HG03103 (cell line): ENCODE measurements at regions not wholly inside any gene's neighbourhood (a gene's known extent, or its start where the extent isn't known, plus 50 kb on each side); places are given as distances from the start of the nearest gene placed in this dataset.

Experiments used
- ATAC-seq: cut with Tn5 transposase; IDR thresholded peaks from one replicate; pipeline ENCODE4 v1.9.1; 2021; ENCODE audit warnings: low read depth; ENCODE audit not compliant: unreplicated experiment

DNA sequence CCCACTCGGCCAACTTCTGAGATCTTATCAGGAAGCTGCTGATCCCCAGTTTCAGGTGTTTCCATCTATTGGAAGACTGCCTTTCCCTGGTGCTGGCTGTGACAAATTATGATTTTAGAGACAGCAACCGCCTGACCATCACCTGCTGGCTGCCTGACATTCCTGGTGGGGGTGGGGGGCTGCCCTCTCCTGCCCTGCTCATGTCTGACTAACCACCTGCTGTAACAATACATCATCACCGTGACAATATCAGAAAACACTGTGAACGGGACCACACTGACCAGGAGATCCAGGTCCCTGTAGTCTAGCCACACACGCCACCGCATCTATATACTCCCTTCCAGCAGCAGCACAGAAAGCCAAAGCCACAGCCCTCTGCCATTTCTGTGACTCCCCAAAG is 537.5 kb downstream of the QKI start:
- no peak for ATAC-seq

DNA sequence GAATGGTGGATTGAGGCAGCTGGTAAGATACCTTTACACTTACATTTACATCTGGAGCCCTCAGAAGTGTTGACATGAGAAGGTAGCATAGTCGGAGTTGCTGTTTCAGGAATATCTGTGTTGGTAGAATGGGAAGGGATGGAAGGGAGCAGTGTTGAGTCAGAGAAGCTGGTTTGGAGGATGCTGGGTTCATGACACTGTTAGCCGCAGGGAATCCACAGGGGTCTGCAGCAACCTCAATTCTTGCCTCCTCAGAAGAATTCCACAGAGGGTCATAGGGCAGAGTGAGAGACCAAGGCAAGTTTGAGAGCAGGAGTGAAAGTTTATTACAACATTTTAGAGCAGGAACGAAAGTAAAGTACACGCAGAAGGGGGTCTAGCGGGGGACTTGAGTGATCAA is 536.8 kb downstream of the QKI start:
- no peak for ATAC-seq

DNA sequence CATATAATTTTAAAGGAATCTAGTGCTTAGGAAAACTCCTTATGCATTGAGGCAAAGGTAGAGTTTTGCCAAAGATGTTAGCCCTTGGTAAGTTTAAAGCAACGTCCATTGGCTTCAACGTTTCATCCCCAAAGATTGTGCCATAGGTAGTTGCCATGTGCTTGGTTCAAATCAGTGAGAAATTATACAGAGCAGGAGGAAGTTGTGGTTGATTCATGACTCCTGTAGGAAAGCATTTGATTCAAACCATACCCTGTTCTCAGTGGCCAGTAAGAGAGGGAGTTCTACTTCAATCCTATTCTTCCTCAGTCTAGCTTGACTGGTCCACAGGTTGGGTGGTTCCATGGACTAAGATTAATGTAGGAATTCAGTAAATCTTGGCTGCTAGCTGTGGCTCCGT is 535.6 kb downstream of the QKI start:
- no peak for ATAC-seq

DNA sequence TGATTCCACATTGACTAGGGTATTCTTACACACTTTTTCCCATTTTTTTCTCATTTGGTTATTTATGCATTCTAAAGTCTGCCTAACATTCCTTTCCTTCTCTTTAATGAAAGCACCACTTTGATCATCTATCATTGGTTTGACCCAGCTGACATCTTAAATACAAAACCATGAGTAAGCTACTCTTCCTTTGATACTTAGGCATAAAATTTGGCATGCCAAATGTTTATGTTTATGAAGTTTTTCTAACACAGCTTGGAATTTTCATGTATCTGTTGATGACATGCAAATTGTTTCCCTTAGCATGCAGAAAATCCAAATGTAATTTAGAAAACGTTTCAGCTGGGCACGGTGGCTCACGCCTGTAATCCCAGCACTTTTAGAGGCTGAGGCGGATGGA is 534.9 kb downstream of the QKI start:
- no peak for ATAC-seq

DNA sequence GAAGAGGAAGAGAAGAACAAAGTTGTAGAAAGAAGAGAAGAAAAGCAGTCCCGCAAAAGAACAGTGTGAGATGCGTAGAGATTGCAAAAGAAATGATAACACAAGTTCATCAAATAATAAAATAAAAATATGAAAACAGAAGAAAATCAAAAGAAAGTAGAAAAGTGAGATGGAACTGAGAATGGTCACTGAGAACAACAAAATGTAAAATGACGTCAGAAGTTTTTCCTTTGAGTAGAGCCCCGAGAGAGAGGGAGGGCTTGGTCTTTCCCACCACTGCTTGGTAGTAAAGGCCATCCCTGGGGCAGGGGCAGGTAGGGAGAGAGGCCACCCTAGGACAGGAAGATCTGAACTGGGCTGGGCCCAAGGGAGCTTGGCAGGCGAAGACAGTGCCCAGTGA is 533.7 kb downstream of the QKI start:
- no peak for ATAC-seq

DNA sequence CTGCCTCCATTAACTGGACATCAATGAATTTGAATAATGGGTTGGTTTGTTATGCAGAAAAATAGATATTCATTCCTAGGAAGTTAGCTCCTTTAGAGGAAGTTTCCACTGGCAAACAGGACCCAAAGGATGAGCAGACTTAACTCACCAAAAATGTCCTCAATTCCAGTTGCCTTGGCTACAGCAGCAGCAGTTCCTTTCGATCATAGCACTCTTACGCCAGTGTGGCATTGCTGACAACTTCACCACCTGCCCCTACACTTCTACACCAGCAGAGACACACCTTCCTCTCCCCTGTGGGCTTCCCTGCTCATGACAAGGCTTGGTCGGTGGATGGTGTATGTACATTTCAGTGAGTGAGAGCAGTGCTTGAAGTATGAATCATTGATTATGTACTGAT is 532.8 kb downstream of the QKI start:
- no peak for ATAC-seq

DNA sequence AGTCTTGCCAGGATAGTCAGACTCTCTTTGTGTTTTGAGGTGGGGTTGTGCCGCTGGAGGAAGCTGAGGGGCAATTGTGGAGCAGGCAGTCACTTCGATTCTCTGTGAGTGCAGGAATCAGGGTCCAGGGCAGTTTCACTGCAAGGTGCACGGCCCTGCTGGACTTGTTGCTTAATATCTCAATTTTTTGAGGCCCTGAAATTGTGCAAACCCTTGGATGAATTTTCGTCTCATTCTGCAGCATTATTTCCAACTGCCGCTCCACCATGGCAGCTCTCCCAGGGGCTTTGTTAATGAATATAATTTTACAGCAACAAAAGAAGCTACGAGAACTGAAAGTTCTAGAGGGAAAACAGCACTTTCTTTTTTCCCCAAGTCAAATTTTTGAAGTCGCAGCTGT is 531.9 kb downstream of the QKI start:
- no peak for ATAC-seq

DNA sequence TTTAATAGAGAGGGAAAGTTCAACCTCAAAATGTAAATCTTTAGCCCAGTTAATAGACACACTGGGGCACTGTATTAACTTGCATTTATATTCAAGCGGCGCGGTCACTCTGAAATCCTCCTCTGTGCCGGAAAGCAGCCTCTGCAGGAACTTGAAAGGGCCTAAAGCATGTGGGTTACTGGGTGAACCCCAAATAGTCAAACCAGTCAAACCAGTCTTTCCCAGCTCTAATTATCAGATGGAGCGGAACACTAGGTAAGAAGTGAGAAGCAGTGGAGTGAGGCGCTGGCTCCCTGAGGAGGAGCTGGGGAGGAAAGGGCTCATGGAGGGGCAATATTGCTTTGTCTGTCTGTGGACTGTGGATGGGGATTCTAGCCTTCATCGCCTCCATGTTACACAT is 531.3 kb downstream of the QKI start:
- no peak for ATAC-seq

DNA sequence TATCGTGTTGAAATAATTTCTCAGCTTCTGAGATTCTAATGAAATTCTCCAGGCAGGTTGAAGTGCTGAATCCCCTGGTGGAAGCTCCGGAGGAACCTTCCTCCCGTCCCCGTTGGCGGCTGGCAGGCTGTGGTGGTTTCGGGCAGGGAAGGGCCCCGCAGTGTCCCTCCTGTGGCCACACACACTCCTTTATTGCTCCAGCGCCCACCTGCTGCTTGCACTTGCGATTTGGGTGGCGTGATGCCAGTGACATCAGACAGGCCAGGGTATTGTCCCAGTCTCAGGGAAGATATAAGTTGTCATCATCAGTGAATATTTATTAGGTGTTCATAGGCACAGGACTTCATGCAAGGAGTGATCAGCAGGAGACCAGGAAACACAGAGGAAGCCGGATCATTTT is 530.4 kb downstream of the QKI start:
- ATAC-seq = no peak

DNA sequence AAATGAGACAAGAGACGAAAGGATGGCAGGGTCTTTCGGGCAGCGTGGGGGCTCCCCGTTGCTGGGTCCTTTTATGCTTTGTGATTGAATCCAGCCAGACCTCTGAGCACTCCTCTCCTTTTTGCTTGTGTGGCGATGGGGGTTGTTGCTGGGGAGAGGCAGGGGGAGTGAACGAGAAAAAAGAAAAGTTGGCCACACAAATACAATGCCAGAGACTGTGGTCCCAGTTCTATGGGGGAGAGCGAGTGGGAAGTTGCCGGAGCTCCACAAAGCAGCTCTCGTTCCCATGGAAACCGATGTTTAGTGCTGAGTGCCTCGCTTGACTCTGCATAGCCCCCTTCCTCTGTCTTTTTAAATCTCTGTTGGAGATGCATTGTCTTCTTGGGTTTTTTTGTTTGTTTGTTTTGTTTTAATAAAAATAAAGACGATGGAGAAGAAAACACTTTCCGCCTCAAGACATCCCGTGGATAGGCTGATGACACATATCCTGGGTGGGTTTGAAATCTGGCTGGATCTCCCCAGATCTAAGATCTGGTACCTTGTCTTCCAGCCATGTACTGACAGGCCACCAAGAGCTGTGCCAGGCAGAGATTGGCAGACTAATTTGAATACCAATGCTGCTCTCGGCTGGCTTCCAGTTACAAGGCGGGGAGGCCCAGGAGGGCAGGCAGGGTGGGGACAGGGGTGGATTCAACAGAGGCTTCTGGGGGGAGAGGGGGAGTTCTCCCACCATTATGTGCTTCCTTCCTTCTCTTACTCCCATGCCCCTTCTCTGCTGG is 529.3 kb downstream of the QKI start:
- ATAC-seq = no peak

DNA sequence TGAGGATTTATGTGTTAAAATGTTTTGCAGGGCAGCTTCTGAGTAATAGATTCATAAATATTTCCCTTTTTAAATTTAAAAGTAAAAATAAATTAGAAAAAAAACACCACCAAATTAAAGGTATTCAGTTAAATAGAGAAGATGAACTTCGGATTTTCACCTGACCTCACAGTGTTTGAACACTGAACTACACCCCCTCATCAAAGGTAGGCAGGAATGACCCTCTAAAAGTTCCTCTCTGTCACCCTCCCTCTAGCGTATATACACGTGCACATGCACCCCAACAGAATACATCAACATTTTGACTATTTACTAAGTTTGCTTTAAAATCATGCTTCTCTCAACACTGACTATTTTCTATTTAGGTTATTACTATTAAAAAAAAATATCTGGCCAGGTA is 528.3 kb downstream of the QKI start:
- ATAC-seq = no peak

DNA sequence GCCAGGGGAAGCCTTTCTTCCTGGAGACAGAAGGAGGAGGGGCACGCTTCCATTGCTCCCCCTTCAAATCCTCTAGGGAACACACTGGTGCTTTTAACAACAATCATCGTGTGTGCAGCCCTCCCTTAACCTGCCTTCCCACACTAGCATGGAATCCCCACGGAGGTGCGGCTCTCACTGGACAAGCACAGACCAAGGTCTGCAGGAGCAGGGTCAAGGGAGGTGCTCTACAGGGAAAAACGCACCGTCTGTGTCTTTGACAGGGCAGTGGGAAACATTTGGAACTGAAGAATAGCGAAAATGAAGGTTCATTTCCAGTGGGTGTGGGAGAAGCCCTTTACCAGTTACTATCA is 527.1 kb downstream of the QKI start:
- ATAC-seq = no peak

DNA sequence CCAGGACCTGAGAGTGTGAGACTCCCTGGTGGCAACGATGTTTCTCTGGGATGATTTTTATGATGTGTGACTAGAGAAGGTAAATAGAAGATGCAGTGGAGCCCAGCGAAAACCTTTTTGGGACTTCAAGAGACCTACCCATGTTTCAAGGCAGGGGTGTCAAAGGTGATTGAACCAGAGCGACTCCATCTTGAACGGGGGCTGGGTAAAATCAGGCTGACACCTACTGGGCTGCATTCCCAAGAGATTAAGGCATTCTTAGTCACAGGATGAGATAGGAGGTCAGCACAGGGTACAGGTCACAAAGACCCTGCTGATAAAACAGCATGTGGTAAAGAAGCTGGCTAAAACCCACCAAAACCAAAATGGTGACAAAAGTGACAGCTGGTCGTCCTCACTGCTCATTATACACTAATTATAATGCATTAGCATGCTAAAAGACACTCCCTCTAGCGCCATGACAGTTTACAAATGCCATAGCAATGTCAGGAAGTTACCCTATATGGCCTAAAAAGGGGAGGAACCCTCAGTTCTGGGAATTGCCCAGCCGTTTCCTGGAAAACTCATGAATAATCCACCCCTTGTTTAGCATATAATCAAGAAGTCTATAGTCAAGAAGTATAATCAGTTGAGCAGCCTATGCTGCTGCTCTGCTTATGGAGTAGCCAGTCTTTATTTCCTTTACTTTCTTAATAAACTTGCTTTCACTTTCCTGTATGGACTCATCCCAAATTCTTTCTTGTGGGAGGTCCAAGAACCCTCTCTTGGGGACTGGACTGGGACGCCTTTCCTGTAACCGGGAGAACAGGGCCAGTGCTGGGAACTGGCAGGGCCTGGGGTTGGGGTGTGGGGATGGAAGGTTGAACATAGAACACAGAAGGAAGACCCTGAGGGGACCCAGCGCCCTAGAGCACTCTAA is 526.4 kb downstream of the QKI start:
- no peak for ATAC-seq

DNA sequence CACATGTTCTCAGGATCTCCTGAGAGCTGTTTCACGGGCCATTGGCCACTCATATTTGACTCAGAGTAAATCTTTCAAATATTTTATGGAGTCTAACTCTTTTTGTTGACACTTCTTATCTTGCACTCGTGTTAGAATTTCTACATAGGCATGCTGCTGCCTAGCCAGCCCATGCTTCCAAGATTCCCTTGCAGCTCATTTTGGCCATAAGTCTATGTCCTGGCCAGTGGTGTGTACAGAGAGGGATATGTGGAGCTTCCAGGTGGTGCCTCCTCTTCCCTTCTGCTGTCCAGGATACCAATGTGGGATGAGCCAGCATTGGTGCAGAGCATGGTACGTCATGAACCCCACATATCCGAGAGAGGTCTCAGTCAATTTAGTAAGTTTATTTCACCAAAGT is 522.6 kb downstream of the QKI start:
- no peak for ATAC-seq

DNA sequence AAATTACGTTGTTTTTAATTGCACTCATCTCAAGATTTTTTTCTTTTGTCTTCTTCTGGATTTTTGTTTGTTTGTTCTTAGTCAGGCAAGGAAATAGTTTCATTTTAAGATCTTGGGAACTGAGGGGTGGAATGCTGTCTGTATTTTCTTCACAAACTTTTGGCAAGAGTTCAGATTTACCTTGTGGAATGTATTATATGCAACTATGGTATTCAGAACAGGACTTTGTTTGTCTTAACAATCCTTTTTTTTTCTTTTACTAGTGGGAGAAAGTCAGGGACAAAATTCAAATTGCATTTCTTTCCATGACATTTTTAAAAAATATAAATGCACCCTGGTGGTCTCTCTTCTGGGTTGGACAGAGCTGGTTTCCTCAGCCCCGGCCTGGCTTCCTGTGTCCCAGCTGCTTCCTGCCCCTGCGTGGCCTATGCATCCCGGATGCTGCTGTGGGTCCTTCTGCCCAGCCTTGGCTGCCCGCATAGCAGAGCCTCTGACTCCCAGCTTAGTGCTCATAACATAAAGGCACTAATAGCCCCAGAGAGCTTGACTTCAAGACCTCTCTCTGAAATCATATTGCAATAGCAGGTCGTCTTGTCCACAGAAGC is 520.7 kb downstream of the QKI start:
- ATAC-seq = no peak

DNA sequence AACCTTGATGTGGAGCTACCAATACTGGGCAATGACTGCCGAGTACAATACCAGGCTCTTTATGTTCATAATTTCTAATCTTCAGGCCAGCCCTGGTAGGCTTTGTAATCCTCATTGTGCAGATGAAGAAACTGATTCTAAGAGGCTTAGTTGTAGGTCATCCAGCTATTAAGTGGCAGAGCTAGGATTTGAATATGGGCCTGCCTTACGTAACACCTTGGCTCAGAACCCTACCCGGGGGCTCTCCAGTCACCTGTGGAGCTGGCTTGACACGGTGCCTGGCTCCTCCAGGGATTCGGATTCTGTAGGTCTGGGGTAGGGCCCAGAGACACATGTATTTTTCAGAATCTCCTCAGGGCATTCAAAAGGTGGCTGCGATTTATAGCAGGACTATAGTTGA is 515.5 kb downstream of the QKI start:
- ATAC-seq = no peak

DNA sequence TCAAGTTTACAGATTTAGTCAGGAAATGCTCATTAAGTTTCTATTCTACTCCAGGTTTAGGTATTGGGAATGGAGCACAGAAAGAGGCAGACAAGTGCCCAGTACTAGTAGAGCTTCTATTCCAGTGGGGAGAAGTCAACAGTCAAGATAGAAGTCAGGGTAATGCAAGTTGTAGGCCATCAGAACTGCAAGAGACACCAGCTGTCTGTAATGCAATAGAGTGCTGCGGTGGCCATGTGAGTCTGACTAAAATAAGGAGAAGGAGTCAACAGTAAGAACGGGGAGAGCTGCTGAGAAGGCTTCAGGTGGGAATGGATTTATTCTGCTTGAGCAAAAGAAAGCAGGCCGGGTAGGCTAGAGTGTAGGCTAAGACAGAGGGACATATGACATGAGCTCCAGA is 515.0 kb downstream of the QKI start:
- no peak for ATAC-seq

DNA sequence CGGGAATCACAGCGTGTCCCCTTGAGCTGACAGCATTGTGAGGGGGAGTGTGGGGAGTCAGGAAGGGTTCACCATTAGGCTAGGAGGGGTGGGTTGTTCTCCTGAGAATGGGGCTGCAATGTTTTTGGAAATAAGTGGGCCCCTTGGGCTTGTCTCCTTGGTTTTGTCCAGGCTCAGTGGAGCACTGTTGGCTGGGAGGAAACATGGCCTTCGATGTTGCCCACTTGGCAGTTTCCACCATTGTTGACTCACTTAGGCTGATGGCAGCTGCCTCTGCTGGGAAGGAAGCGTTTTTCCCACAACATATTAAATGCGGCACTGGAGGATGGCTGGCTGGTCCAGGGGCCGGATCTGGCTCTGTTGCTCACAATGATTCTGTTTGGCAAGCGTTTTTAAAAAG is 512.1 kb downstream of the QKI start:
- no peak for ATAC-seq

DNA sequence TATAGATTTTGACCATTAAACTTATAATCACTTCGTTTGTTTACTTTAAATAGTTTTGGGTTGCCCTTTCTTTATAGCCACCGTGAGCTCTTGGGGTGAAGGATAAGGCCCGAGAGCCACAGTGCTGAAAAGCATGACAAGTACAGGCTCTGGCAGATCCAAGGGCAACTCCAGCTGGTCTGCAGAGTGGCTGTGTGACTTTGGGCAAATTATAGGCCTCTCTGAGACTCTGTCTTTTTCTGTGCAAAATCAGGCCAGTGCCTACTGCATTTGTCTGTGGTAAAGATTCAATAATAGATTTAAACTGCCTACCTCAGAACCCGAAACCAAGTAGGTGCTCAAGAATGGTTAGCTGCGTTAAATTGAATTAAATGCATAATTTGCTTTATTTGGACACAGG is 511.3 kb downstream of the QKI start:
- ATAC-seq = no peak

DNA sequence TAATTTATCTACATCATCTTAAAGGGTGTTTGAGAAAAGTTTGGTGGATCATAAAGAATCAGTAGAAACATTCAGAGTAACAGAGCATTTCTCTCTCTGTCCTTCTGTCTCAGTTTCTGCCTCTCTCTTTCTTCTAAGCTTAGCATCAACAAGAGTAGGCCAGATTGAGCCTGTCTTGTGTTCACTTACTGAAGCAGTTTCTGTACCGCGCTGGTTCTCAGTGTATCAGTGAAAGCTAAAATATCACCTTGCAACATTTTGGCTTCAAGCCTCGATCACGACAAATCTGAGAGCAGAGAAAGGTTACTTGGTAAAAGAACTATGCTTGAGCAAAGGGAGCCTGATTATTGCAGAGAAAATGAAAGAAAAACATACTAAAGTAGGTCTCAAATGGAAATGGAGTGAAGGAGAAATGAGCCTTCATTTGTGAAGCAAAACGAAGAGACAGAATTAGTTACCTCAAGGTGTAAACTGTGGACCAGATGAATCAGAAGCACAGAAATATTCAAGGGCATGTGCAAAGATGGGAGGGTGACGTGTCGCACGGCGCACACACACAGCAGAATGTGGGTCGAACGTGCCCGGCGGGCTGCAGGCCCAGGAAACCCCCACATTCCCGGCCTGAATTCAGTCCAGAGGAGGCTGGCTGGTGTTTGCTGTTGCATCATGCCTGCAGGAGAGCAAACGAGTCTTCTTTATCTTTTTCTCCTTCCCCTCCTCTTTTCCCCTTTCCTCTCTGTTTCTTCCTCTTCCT is 509.3 kb downstream of the QKI start:
- ATAC-seq = no peak

DNA sequence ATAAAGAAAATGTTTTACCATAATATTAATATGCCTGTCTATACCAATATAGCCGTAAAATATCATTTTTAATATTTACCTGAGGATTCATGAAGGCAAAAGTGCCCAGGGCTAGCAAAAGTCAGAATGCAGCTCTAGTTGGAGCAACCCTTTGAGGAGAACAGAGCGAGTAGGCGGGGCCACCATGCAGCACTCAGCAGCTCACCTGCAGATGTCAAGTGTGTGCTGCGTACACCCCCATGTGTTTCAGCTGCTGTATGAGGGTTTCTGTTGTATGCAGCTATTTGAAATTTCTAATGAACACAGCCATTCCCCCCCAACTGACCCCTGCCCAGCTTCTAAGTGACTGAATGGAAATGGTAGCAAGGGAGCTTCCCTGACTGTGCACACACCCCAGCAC is 508.0 kb downstream of the QKI start:
- ATAC-seq = no peak
